RWPE2 (cell line): ENCODE measurements at regions not wholly inside any gene's neighbourhood (a gene's known extent, or its start where the extent isn't known, plus 50 kb on each side); places are given as distances from the start of the nearest gene placed in this dataset.

ENCODE experiments used
- ATAC-seq: fragments of 200-7000 bp; cut with Tn5 transposase; 3 replicates; pipeline ENCODE4 v1.9.1; 2021; ENCODE audit warnings: low read depth
- DNase-seq: peaks from one replicate; pipeline ENCODE4 v3.0.0-alpha.2; 2020; ENCODE audit warnings: low spot score
- H3K27ac ChIP-seq: fragments of 450-650 bp; 2 replicates; pipeline ENCODE4 v1.5.1; 2017; ENCODE audit warnings: mild to moderate bottlenecking; ENCODE audit not compliant: poor library complexity, severe bottlenecking
- H3K27me3 ChIP-seq: fragments of 250-450 bp; sonication (Bioruptor Pico); 2 replicates; pipeline ENCODE4 v1.5.1; 2021; ENCODE audit warnings: mild to moderate bottlenecking, moderate library complexity; ENCODE audit not compliant: insufficient read depth, poor library complexity, severe bottlenecking
- H3K36me3 ChIP-seq: fragments of 250-450 bp; sonication (Bioruptor Pico); 2 replicates; pipeline ENCODE4 v1.5.1; 2020; ENCODE audit warnings: low read depth, mild to moderate bottlenecking, moderate library complexity
- H3K4me1 ChIP-seq: fragments of 250-450 bp; sonication (Bioruptor Pico); 2 replicates; pipeline ENCODE4 v1.5.1; 2021; ENCODE audit warnings: mild to moderate bottlenecking, moderate library complexity; ENCODE audit not compliant: insufficient read depth, poor library complexity, severe bottlenecking
- H3K4me3 ChIP-seq: fragments of 250-450 bp; sonication (Bioruptor Pico); 2 replicates; pipeline ENCODE4 v1.5.1; 2021; ENCODE audit warnings: mild to moderate bottlenecking, moderate library complexity; ENCODE audit not compliant: severe bottlenecking
- H3K9me3 ChIP-seq: fragments of 250-450 bp; sonication (Bioruptor Pico); 2 replicates; pipeline ENCODE4 v1.5.1; 2021; ENCODE audit warnings: mild to moderate bottlenecking, moderate library complexity; ENCODE audit not compliant: severe bottlenecking
- TF ChIP-seq, protein P1 (sequence below): fragments of 450-650 bp; IDR thresholded peaks from one replicate; pipeline ENCODE4 v1.5.1; 2017; ENCODE audit warnings: mild to moderate bottlenecking, moderate library complexity; ENCODE audit not compliant: poor library complexity, severe bottlenecking

DNA sequence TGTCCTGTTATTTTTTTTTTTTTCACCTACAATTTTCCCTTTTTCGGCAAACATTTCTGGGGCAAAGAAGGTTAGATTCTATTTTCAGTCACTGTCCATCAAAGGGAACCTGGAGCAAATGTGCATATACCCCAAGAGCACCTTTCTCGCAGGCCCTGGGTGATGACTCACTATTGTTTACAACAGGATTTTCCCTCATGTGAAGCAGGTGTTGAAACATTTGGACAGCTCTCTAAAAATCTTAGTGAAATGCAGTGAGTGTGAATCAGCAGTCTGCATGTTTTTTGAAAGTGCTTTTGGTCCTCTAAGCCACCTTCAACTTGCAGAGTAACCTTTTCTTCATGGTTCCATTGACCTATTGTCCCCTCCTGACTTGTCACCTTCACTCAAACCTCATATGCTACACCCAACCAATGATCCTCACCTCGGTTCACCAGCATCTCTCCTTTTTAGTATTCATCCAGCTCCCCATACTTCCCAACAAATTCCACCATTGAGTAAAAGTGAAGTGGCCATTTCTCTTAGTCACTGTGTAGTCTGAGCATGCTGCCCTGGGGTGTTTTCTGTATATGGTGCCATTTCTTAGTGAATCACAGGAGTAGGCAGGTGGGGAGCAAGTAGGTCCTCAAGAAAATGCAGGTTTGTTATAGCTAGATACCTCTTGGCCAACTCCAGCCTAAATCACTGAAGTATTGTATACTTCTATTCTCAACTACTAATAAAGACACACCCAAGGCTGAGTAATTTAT is 260.2 kb downstream of the BMP4 start:
- no peak for DNase-seq
- Histone ChIP-seq H3K4me1 (no peaks in the 10 kb centered on the region), H3K36me3 (no peaks in the 10 kb centered on the region), H3K4me3 (no peak overlapping the region), H3K27ac (no peak overlapping the region), H3K9me3 (no peaks in the 10 kb centered on the region), H3K27me3 (no peaks in the 10 kb centered on the region)
- TF ChIP-seq, protein P1, sequence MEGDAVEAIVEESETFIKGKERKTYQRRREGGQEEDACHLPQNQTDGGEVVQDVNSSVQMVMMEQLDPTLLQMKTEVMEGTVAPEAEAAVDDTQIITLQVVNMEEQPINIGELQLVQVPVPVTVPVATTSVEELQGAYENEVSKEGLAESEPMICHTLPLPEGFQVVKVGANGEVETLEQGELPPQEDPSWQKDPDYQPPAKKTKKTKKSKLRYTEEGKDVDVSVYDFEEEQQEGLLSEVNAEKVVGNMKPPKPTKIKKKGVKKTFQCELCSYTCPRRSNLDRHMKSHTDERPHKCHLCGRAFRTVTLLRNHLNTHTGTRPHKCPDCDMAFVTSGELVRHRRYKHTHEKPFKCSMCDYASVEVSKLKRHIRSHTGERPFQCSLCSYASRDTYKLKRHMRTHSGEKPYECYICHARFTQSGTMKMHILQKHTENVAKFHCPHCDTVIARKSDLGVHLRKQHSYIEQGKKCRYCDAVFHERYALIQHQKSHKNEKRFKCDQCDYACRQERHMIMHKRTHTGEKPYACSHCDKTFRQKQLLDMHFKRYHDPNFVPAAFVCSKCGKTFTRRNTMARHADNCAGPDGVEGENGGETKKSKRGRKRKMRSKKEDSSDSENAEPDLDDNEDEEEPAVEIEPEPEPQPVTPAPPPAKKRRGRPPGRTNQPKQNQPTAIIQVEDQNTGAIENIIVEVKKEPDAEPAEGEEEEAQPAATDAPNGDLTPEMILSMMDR: no peak
- ATAC-seq: peak; percentile 74; the same call in 2 of the 3 replicates

DNA sequence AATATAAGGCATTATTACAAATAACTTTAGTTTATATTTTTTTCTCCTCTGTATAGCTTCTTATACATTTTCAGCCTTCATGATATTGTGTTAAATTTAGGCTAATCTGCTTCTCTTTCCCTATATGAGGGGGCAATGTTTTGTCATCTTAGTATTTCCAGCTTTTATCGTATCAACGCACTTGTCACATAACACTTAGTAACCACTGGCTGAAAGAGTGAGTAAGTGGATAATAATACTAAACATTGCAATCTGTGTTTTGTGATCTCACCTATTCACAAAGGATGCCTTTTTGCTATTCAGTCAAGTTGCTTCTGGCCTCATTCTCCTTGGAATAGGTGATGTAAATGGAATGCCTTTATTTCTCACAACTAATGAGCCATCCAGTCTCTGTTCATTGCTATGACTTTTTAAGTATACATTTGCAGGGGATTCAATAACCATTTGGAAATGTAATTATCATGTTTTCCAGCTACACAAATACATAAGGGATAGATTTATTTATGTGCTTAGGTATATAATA is 260.9 kb downstream of the BMP4 start:
- no peak overlapping the region for H3K27ac ChIP-seq
- DNase-seq (no peak), ATAC-seq (no peak)
- no peaks in the 10 kb centered on the region for H3K4me1 ChIP-seq
- TF ChIP-seq, protein P1: no peak
- no peaks in the 10 kb centered on the region for H3K36me3 ChIP-seq
- H3K9me3 ChIP-seq: no peaks in the 10 kb centered on the region
- no peak overlapping the region for H3K4me3 ChIP-seq
- H3K27me3 ChIP-seq: peaks cover 2% of the 10 kb centered on the region

DNA sequence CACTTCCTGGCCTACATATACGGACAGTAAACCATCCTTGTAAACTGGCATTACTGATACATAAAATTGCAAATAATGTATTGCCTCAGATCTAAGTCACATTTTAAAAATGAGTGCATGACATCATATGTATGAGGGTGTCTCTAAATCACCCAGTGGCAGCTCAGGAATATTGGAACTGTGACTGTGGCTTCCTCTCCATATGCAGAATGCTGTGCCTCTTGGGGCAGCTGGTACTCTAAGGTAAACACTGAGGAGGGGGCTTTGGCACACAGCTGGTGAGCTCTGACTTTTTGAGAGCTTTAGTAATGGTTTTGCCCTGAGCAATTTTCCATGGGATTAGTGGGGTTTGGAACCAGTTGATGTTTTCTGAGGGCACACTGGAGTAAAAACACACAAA is 263.7 kb downstream of the BMP4 start:
- Histone ChIP-seq H3K27me3 (peaks cover 24% of the 10 kb centered on the region), H3K27ac (no peak overlapping the region), H3K36me3 (no peaks in the 10 kb centered on the region), H3K9me3 (no peaks in the 10 kb centered on the region), H3K4me3 (no peak overlapping the region), H3K4me1 (no peaks in the 10 kb centered on the region)
- ATAC-seq (no peak), DNase-seq (no peak)
- TF ChIP-seq, protein P1: no peak

DNA sequence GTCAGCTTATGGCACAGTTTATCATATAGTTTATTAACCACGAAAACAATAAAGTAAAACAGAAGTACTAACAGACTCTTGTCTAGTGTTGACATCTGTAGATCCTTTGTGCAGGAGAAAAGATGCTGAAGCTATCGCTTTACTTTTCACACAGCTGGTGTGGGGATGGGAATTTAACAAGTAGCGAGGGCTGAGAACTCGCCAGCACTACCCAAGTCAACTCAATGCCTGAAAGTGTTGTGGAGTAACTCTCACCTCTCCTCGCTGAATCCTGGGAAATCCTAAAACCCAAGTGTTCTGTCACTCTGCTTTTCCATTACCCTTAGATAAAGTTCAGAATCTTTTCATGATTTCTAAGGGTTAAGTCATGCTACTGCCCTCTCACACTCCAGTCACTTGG is 264.2 kb downstream of the BMP4 start:
- Histone ChIP-seq H3K27ac (no peak overlapping the region), H3K9me3 (no peaks in the 10 kb centered on the region), H3K27me3 (peaks cover 24% of the 10 kb centered on the region), H3K4me1 (no peaks in the 10 kb centered on the region), H3K4me3 (no peak overlapping the region), H3K36me3 (no peaks in the 10 kb centered on the region)
- TF ChIP-seq, protein P1: no peak
- DNase-seq (no peak), ATAC-seq (no peak)

DNA sequence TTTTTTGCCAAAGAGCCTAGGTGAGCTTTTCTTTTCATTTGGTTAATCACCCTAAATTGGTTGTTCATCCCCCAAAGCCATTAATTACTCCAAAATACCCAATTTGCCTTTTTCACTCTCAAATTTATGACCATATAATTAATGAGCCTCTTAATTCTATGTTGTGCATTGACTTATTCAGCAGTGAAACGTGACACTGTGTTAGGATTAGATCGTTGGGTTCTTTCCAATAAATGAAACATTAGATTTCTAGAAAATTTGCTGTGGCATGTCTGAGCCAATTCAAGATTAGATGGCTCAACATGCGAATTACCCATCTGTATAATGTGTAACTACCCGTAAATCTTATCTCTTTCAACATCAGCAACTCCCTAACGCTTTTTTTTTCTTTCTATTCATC is 273.4 kb downstream of the BMP4 start:
- Histone ChIP-seq H3K36me3 (no peaks in the 10 kb centered on the region), H3K4me3 (no peak overlapping the region), H3K27me3 (peaks cover 4% of the 10 kb centered on the region), H3K27ac (no peak overlapping the region), H3K4me1 (no peaks in the 10 kb centered on the region), H3K9me3 (no peaks in the 10 kb centered on the region)
- ATAC-seq: 0 out of 3 replicates have a peak, but pooled peaks have one; percentile 21
- TF ChIP-seq, protein P1: no peak
- DNase-seq: no peak
